ENCODE measurements at regions not wholly inside any gene's neighbourhood (a gene's known extent, or its start where the extent isn't known, plus 50 kb on each side); places are given as distances from the start of the nearest gene placed in this dataset.

DNA sequence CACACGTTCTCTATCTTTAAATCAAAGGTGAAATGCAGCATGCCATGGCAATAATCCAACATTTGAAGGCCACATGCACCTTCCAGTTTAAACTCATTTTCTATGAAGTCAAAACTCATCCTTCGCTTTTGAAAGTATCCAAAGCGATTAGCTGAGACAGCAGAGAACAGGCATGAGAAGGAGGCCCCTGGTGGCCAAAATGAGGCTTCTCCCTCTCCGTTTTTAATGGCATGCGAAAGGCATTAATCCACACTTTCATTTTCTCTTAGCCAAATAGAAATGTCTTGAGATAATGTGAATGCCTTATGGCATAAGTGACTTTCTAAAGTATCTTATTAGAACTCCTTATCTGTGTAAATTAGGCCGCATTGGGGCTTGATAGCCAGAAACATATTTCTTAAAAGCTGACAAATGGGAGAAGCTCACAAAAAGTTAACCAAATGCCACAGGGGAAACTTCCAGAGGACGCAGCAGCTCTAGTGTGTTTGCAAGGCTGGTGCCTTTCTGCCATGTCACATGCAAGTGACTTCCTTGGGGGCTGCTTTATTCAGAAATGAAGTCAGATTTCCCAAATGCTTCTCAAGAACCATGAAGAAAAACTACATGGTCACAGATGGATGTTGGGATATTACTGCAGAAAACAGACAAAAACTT is 1189.6 kb downstream of the SORCS1 start:
- no peak for DNase-seq

DNA sequence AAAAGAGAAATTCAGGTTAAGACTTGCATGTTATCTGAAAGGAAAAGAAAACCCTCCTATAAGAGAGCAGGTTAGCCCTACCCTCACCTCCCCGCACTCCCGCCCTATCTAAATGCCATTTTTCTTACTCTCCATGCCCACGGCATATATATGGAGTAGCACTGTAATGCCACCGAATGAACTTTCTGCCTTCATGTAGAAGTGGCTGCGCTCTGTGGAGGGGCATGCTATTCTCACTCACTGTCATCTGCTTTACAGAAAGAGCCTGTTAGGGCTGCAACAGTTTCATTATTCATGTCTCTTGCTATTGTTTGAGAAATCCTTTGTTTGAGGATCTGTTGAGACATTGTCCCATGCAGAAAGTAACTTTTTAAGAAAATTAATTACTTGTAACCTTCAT is 1190.6 kb downstream of the SORCS1 start:
- no peak for DNase-seq

DNA sequence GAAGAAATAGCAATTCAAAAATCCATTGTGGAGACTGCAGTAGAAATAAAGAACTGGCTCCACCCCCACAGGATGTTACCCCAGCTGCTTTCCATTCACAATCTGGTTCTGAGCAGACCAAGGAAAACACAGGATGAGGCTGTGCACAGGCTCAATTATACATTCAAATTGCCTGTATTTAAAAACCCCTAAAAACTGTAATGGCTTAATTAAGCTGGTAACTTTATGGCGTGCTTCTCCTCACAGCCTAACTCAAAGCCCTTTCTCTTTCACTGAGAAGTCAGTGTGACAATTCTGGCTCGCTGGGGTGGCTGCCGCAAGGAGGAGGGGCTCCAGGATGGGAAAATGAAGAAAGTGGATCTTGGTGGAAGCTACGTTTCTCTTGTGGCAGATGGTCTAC is 1191.1 kb downstream of the SORCS1 start:
- DNase-seq, result peak; percentile 51

DNA sequence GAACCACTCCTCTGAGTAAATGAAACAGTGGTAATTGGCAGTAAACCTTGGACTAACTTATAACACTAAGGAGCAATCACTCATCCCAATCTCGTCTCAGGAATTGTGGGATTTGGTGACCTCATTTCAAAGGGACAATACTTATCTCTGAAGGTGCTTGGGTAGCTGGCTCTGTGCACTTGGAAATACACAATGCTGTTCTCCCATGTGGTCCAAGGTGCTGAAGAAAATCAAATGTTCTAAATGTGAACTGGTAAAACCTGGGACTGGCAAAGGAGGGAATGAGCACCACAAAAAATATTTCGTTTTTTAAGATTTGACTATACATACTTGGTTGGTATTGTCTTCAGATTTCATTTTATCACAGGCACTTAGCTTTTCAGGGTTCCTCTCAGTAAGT is 1193.0 kb downstream of the SORCS1 start:
- DNase-seq, result no peak

DNA sequence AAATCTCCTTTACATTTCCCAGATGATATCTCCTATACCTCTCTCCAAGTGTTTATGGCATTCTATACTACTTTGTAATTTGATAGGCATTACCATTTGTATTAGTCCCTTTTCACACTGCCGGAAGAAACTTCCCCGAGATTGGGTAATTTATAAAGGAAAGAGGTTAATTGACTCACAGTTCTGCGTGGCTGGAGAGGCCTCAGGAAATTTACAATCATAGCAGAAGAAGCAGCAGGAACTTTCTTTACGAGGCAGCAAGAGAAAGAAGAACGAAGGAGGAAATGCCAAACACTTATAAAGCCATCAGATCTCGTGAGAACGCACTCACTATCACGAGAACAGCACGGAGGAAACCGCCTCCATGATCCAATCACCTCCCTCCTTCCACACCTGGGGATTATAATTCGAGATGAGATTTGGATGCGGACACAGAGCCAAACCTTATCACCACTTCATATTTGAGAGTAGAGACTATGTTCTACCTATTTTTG is 1194.6 kb downstream of the SORCS1 start:
- no peak for DNase-seq

DNA sequence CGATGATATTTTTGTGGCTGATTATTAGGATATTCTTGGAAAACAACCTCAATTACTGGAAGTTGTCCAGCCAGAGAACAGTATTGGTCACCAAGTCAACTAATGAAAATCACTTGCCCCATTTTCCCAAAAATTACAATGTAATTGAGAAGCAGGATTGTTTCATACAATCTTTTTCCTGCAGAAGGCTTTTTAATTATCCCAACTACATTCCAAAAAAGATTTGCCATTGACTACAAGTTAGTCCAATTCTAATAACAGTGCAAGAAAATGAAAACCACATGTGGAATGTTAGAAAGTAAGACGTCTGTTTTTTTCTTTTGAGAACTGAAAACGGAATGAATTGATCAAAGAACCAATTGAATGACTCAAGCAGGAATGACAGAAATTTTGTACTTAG is 1195.8 kb downstream of the SORCS1 start:
- no peak for DNase-seq

DNA sequence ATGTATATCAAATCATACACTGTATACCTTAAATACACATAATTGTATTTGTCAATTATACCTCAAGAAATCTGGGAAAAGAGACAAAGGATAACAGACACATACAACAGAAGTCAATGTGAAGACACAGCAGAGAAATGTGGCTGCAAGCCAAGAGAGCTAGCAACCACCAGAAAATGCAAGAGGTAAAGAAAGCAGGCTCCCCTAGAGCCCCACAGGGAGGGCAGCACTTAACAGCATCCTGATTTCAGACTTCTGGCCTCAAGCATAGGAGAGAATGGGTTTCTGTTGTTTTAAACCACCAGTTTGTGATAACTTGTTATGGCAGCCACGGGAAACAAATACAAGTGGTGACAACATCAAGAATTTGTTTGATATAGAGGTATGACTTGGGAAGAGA is 1197.2 kb downstream of the SORCS1 start:
- DNase-seq, result no peak

DNA sequence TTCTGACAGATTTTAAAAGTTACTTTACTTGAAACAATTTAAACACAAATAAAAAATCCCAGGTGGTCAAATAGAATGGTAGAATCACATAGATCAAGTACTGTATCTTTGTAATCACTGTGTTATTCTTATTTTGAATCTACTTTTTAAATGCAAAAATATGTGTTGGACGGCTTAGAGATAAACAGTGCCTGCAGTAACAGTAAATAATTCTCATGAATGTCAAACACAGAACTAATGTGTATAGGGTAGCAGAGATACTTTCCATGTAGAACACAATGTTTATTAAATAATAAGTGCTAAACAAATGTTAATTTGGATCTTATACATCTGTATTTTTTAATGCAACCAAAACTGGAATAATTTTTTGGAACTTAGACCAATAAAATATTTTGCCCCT is 1199.4 kb downstream of the SORCS1 start:
- DNase-seq, result no peak

DNA sequence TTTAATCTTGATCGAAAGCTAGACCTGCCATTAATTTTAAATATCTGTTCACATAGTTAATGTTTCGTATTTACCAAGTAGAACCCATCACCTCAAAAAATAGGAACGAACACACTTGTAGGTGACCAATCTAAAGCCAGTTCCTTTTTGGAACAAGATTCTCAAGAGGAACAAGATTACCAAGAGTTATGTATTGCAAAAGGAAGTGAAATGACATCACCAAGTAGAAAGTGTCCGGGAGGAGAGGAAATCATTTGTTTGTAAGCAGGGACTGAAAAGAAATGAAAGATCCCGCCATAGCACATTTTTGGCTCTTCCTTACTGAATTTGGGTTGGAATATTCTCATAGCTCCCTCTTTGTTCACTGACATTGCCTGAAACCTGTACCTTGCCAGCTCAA is 1200.5 kb downstream of the SORCS1 start:
- DNase-seq, result no peak

DNA sequence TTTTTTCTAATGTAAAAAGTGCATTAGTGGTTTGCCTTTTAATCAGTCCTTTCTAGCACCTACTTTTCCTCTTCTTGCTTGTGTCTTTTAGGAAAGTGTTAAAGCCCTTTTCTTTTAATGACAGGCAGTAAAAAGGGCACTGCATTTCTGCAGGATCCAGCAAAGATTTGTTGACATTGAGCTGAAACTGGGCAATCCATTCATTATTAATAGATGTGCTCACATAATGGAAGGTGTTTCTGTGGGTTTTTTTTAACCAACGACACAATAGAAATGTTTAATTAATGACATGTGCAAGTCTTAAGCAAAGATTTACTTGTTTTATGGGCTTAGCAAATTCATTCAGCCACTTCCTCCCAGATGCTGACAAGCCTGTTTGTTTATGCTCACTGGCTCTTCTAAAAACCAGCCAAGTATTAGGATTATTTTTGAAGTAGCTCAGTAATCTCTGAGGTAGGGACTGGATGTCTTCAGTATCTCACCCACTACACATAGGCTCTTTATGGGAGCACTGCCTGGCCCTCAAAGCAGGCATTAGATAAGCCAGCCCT is 1201.1 kb downstream of the SORCS1 start:
- no peak for DNase-seq

DNA sequence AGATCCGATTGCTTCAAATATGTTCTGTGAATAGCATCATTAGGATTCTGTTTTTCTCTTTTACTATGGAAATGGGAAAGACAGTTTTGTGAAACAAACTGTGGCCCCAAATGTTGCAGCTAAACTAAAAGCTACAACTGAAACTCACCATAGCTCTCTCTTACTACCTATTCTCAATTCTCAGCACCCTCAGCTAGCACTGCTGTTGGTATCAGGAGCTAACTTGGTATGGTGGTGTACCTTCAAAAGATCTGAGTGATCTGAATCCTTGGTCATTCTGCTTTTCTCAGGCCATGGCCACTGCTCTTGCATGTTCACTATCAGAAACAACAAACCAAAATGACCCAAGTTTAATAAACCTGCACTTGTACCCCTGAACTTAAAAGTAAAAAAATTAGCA is 1208.0 kb downstream of the SORCS1 start:
- no peak for DNase-seq

DNA sequence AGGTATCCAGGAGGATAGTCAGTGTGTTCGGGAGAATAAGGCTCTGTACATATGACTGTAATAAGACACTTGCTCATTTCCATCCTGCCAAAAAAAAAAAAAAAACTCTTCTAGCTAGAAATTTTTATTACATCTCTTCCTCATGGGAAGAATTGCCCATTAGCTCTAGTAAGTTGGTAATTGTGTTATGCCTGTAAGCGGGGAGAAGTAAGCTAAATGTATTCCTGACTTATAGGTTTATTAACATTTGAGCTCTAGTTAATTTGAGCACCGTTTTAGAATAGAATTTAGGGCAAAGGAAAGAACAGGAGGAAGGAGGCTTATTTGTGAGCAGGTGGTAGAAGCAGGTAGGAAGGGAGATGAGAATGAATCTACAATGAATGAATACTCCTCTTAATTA is 1210.6 kb downstream of the SORCS1 start:
- no peak for DNase-seq

DNA sequence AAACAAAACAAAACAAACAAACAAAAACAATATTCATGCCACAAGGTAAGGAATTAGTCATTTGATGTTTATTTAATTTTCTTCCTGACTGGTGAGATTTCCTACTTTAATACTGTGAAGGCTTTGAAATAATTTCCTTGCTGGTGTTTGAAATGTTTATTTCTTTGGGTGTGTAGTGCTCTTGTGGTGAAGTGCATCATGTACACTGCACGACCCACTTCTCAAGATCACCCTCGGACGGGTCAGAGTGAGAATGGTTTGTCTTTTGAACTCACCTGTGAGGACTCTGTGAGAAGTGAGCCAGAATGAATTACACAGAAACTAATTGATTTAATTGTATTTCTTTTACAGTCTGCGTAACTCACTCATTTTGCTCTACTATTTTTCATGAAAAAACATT is 1211.5 kb downstream of the SORCS1 start:
- DNase-seq, result no peak

DNA sequence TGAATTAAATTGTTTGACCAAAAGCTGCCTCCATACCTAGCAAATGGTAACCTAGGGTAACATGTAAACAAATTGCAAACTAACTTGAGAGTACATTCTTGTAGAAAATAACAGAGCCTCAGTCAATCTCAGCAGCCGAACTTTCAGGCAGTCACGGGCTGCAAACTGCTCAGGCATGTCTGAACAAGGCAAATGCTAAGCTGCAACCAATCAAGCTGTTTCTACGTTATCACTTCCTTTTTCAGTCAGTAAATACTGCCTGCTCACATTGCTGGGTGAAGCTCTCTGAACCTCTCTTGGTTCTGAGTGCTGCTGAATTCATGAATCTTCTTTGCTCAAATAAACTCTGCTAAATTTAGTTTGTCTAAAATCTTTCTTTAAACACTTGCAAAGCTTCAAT is 1212.4 kb downstream of the SORCS1 start:
- DNase-seq, result peak; percentile 58

DNA sequence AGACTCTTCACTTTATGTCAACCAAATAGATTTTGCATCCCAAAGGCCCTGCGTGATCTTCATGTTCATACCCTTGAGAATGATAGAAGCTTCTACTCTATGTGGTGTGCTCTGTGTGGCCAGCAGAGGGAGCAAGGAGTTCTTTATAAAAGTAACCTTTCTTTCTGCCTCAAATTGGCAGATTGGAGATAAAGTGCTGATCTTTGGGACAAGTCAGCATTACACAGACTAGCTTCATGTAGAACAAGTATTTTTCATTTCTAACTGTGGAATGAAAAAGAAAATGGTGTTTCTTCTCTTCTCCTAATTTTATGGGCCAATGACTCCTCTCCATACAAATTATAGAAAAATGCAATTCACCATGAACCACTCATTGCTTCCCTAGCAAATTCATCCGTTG is 1214.1 kb downstream of the SORCS1 start:
- DNase-seq, result peak; percentile 55

DNA sequence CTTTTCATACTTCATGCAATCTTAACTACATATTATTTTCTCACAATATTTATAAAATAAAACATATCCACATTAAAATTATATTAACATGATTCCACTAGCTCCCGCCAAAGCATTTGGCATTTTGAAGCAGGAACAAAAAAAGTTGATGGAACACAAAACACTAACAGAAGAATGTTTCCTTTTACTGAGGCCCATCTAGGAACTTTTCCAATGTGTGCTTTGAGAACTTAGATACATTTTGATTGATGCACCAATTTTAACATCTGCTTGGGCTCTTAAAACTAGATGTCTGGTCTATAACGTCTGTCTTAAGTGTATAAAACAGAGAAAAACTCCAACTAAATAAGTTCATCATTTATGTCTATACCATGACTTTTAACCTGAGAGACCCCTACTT is 1214.8 kb downstream of the SORCS1 start:
- no peak for DNase-seq

DNA sequence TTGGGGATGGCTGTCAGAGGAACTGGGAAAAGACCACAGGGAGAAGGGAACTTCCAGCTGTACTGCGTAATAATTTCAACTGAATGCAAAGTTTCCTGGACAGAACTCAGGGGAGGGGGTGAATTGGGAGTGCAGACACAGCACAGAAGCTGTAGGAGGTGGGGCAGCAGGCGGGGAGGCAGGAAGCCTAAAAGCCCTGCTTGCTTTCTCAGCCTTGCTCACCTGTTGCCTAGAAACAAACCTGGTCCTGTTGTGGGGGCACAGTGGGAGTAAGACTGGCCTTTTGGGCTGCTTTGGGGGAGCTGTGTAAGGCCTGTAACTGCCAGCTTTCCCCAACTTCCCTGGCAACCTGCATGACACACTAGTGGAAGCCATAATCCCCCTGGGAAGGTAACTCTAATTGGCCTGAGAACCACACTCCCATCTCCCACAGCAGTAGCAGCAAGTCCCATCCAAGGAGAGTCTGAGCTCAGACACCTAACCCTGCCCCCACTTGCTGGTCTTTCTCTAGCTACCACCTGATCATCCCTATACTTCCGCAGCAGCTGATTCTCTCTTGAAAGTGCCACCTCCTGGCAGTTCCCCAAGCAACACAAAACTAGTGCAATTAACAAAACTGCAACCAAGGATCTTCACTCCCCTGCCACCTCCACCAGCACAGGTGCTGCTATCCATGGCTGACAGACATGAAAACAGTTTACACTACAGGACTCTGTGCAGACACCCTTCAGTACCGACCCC is 1239.3 kb downstream of the SORCS1 start:
- DNase-seq, result no peak

DNA sequence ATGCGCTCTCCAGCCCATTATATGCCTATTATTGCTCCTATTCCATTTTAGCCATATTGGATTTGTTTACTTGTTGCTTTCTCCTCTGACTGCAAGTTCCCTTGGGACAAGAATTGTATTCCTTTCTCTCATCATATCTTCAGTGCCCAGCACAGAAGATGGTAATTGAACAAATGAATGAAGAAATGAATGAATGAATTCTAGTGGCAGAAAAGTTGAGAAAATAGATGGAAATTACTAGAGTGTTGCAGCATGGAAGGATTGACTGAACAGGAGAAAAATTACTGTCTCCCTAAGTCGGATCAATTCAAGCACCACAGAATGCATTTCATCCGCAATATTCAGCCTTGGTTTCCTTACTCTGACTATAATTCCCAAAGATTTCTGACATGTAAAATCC is 1243.2 kb downstream of the SORCS1 start:
- no peak for DNase-seq

DNA sequence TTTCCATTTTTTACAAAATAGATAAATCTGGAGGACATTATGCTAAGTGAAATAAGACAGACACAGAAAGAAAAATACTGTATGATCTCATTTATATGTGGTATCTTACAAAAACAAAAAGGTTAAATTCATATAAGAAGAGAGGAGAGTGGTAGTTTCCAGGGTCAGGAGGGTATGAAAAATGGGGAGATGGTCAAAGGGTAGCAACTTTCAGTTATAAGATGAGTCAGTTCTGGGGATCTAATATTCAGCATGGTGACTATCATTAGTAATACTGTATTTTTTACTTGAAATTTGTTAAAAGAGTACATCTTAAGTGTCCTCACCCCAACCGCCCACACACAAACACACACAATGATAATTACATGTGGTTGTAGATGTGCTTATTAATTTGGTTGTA is 1250.1 kb downstream of the SORCS1 start:
- DNase-seq, result no peak

DNA sequence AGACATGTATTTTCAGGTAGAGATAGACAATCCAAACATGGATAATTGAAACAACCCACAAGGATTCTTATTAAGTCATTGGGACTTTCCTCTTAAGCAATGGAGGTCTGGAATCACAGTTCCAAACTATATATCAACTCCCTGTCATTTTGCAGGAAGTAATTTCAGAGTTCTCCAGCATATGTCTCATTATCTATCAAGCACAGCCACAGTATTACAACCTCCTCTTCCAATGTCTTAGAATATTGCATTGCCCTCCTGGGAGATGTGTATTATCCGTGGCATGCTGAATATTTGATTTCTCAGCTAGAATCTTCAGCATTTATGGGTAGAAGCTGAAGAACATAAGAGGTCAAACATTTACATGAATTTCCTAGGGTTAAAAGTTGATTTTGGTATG is 1255.8 kb downstream of the SORCS1 start:
- DNase-seq, result no peak

DNA sequence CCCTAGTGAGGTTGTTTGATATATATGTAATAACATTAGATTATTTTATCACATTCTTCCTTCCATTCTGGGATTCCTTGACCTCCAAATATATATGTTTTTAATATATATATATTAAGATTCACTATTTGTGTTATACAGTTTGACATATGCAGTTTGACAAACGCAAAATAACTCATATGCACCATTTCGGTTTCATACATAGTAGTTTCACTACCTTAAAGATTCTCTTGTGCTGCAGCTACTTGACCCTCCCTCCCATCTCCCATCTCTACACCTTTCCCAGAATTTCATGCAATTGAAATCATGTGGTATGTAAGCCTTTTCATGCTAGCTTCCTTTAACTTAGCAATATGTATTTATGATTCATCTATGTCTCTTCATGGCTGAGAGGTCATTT is 1244.4 kb downstream of the SORCS3 start:
- DNase-seq, result no peak

DNA sequence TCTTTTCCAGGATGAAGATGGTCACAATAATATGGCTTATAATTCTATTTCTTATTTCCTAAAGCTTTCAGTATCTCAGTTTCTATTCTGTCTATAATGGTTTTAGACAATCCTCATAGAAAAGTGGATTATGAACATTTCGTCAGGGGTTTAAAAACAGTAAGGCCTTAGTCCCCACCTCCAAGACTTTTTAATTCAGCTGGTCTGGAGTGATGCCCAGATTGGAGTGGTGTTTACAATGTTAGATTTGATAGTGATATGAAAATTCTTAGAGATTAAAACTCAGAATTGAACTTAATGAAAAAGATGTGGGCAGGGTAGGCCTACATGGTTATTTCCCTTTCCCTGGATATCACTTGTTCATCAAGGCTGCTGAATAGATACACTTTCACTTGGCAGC is 1238.3 kb downstream of the SORCS3 start:
- DNase-seq, result no peak

DNA sequence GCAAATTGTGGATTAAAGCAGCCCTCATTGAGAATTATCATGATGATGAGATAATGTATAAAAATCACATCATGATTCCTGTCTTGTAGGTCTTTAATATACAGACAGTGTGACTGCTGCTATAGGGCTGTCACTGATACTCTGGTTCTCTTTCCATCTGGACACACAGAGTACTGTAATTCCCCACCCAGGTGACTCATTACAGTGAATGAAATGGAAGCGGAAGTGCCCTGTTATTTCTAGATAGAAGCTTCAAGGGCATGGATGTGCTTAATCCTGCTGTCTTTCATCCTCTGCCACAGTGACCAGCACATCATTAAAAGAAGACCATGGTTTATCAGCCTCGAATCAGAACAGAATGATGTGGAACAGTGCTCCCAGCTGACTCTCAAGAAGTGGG is 1234.0 kb downstream of the SORCS3 start:
- DNase-seq, result no peak

DNA sequence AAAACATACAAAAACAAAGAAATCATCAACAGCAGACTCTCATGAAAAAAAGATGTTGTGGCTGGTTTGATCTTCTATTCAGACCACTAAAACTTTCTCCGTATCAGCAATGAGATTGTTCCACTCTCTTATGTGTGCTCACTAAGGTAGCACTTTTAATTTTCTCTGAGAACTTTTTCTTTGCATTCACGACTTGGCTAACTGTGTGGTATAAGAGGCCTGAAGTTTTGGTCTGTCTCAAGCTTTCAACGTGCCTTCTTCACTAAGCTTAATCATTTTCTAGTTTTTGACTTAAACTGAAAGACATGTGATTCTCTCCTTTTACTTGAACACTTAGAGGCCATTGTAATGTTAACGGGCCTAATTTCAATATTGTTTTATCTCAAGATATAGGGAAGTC is 1231.6 kb downstream of the SORCS3 start:
- DNase-seq, result no peak

All from left kidney (tissue), 1 donor.